Endothelial cell of umbilical vein (primary cell): ENCODE measurements at regions not wholly inside any gene's neighbourhood (a gene's known extent, or its start where the extent isn't known, plus 50 kb on each side); places are given as distances from the start of the nearest gene placed in this dataset.

Experiments
- EZH2 ChIP-seq: IDR thresholded peaks from 2 replicates; pipeline ENCODE4 v1.6.1; 2012; ENCODE audit warnings: borderline replicate concordance, low read depth, mild to moderate bottlenecking, moderate library complexity, low read length, inconsistent platforms; ENCODE audit not compliant: severe bottlenecking
- GATA2 ChIP-seq: IDR thresholded peaks from 2 replicates; pipeline ENCODE4 v1.7.0; 2011; ENCODE audit warnings: low read depth, mild to moderate bottlenecking, moderate library complexity, mixed read lengths, low read length; ENCODE audit not compliant: insufficient read length, insufficient read depth
- POLR2A ChIP-seq: IDR thresholded peaks from 2 replicates; pipeline ENCODE4 v1.6.1; 2012; ENCODE audit warnings: low read depth, mild to moderate bottlenecking, control low read depth, low read length
- POLR2AphosphoS5 ChIP-seq: IDR thresholded peaks from 2 replicates; pipeline ENCODE4 v1.6.1; 2012; ENCODE audit warnings: low read depth, mild to moderate bottlenecking, control low read depth, low read length, moderate library complexity; ENCODE audit not compliant: insufficient read depth
- TF ChIP-seq, protein P1 (sequence below), 2 donors: IDR thresholded peaks; 1 replicate in 1 of 2; 2 replicates in 1 of 2; pipeline ENCODE4 v1.5.1; 2011; ENCODE audit warnings: low read length in 2 of 2, mild to moderate bottlenecking in 2 of 2, moderate library complexity in 2 of 2, control low read depth in 1 of 2, inconsistent platforms in 1 of 2, low read depth in 1 of 2; ENCODE audit not compliant: insufficient read depth in 1 of 2; ENCODE audit errors: extremely low read depth in 1 of 2

DNA sequence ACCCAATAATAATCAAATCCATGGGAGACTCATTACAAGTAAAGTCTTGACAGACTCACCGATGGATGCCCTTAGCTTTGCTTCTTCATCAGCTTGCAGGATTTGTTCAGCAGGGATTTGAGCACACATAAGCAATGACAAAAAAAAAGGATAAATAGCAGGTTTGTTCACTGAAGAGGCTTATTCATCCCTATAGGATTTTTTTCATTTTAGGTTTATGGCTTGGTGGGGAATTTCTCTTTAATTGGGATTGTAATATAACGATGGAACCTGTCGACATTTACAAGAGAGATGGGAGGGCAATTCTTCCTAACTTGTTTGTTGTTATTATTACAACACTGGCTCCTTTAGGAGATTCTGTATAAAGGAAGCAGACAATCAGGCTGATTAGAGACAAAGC is 649.1 kb upstream of the PLXNA2 start:
- TF ChIP-seq, protein P1, sequence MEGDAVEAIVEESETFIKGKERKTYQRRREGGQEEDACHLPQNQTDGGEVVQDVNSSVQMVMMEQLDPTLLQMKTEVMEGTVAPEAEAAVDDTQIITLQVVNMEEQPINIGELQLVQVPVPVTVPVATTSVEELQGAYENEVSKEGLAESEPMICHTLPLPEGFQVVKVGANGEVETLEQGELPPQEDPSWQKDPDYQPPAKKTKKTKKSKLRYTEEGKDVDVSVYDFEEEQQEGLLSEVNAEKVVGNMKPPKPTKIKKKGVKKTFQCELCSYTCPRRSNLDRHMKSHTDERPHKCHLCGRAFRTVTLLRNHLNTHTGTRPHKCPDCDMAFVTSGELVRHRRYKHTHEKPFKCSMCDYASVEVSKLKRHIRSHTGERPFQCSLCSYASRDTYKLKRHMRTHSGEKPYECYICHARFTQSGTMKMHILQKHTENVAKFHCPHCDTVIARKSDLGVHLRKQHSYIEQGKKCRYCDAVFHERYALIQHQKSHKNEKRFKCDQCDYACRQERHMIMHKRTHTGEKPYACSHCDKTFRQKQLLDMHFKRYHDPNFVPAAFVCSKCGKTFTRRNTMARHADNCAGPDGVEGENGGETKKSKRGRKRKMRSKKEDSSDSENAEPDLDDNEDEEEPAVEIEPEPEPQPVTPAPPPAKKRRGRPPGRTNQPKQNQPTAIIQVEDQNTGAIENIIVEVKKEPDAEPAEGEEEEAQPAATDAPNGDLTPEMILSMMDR (IDR thresholded peaks at IDR 0.05; ENCODE audit: extremely low read depth in 1 of 2, insufficient read depth in 1 of 2, low read depth in 1 of 2, low read length in 2 of 2) = no peak
- no peak for TF ChIP-seq POLR2A
- TF ChIP-seq EZH2 = no peak
- TF ChIP-seq GATA2 = no peak
- no peak for TF ChIP-seq POLR2AphosphoS5
